ENCODE measurements at regions not wholly inside any gene's neighbourhood (a gene's known extent, or its start where the extent isn't known, plus 50 kb on each side); places are given as distances from the start of the nearest gene placed in this dataset.

- TF ChIP-seq CTCF (IDR thresholded peaks at IDR 0.05) = no peak
- TF ChIP-seq POLR2A (IDR thresholded peaks at IDR 0.05) = no peak
These were observed 329.1 kb upstream of the SOX2 start for GRCh38 chr3:181382656-181383055.

All from tibial nerve (tissue), 3 donors.